HCT116 (cell line): ENCODE measurements at regions not wholly inside any gene's neighbourhood (a gene's known extent, or its start where the extent isn't known, plus 50 kb on each side); places are given as distances from the start of the nearest gene placed in this dataset.

Experiments used
- ATAC-seq: fragments of 200-7000 bp; cut with Tn5 transposase; 2 replicates; pipeline ENCODE4 v1.9.1; 2020; ENCODE audit warnings: mild to moderate bottlenecking, moderate library complexity
- BruUV-seq: library from RNA; stranded (reverse); fragments of 400-500 nt; replicated peaks from 2 replicates; lab custom pipeline; 2021; lab: Mats Ljungman, UMichigan
- CTCF ChIA-PET: fragments of 300-600 bp; sonication (Branson Sonifier 250); formaldehyde crosslinking; loops from one replicate; lab custom pipeline; 2021; ENCODE audit warnings: antibody characterized with exemption; lab: Charles Lee
- POLR2A ChIA-PET: fragments of 300-600, 350-600 bp; sonication (Branson Sonifier 250); formaldehyde crosslinking; loops from one replicate; lab custom pipeline; 2021; ENCODE audit warnings: antibody characterized with exemption; lab: Charles Lee
- RAD21 ChIA-PET, 2 experiments: fragments of 300-600 bp; sonication (Branson Sonifier 250); formaldehyde crosslinking; loops; one replicate each; lab custom pipeline; 2023; ENCODE audit warnings: low total read pairs in 2 of 2; ENCODE audit not compliant: uncharacterized antibody in 2 of 2, unreplicated experiment in 2 of 2, low non-redundant PET in 1 of 2; lab: Charles Lee
- DNase-seq: peaks from one replicate; pipeline ENCODE4 v3.0.0-alpha.2; 2010; ENCODE audit warnings: low read depth, low spot score
- H2AFZ ChIP-seq: fragments of 200-600 bp; shearing (Covaris generic), sonication (generic); 2 replicates; pipeline ENCODE4 v1.6.1; 2017; ENCODE audit warnings: low read depth, mixed run types, mixed read lengths, antibody characterized with exemption, low read length; ENCODE audit not compliant: poor library complexity, severe bottlenecking
- H3K27ac ChIP-seq: 2 replicates; pipeline ENCODE4 v1.5.1; 2012; ENCODE audit warnings: low read depth, low read length
- H3K27me3 ChIP-seq: fragments of 200-600 bp; sonication (generic); 2 replicates; pipeline ENCODE4 v1.6.1; 2016; ENCODE audit warnings: mixed run types, low read length, mixed read lengths; ENCODE audit not compliant: insufficient read depth
- H3K36me3 ChIP-seq, 2 experiments: fragments of 200-500 bp in 1 of 2; fragments of 200-600 bp in 1 of 2; sonication (Bioruptor generic) in 1 of 2; sonication (generic) in 1 of 2; 2 replicates each; pipeline versions ENCODE4 v1.5.1 to v1.6.1; 2014 to 2016; ENCODE audit warnings: low read length in 2 of 2, inconsistent platforms in 1 of 2, mixed read lengths in 1 of 2, mixed run types in 1 of 2; ENCODE audit not compliant: insufficient read depth in 2 of 2, control insufficient read depth in 1 of 2
- H3K4me1 ChIP-seq, 2 experiments: fragments of 200-600 bp in 1 of 2; sonication (generic) in 1 of 2; 2 replicates each; pipeline versions ENCODE4 v1.5.1 to v1.6.1; 2012 to 2017; ENCODE audit warnings: low read length in 2 of 2, inconsistent platforms in 1 of 2, mild to moderate bottlenecking in 1 of 2, mixed read lengths in 1 of 2, mixed run types in 1 of 2, moderate library complexity in 1 of 2; ENCODE audit not compliant: insufficient read depth in 2 of 2, control insufficient read depth in 1 of 2
- H3K4me2 ChIP-seq: fragments of 200-600 bp; sonication (generic); 2 replicates; pipeline ENCODE4 v1.6.1; 2017; ENCODE audit warnings: mixed run types, low read length, mixed read lengths
- H3K4me3 ChIP-seq, 2 experiments: fragments of 200-600 bp in 1 of 2; sonication (generic) in 1 of 2; replicated peaks in 1 of 2; 2 replicates each; pipeline ENCODE4 v1.5.1; 2011 to 2016; ENCODE audit warnings: low read length in 2 of 2, control low read depth in 1 of 2, low read depth in 1 of 2, mild to moderate bottlenecking in 1 of 2, mixed read lengths in 1 of 2, mixed run types in 1 of 2
- H3K79me2 ChIP-seq: fragments of 200-600 bp; sonication (generic); 2 replicates; pipeline ENCODE4 v1.6.1; 2017; ENCODE audit warnings: mild to moderate bottlenecking, mixed run types, low read length, moderate library complexity, mixed read lengths; ENCODE audit not compliant: insufficient read depth
- H3K9ac ChIP-seq: fragments of 200-600 bp; sonication (generic); 2 replicates; pipeline ENCODE4 v1.6.1; 2016; ENCODE audit warnings: low read length, mixed read lengths
- H3K9me2 ChIP-seq: fragments of 200-600 bp; sonication (generic), shearing (Covaris generic); 2 replicates; pipeline ENCODE4 v1.6.1; 2017; ENCODE audit warnings: mixed run types, mild to moderate bottlenecking, moderate library complexity; ENCODE audit not compliant: insufficient read depth
- H3K9me3 ChIP-seq, 2 experiments: fragments of 200-500 bp in 1 of 2; fragments of 200-600 bp in 1 of 2; sonication (Bioruptor generic) in 1 of 2; sonication (generic) in 1 of 2; 2 replicates each; pipeline ENCODE4 v1.6.1; 2014 to 2017; ENCODE audit warnings: low read length in 2 of 2, mixed read lengths in 2 of 2, inconsistent platforms in 1 of 2, low read depth in 1 of 2, mild to moderate bottlenecking in 1 of 2, mixed run types in 1 of 2, moderate library complexity in 1 of 2; ENCODE audit not compliant: control insufficient read depth in 1 of 2, insufficient read depth in 1 of 2
- H4K20me1 ChIP-seq: fragments of 200-600 bp; sonication (generic), shearing (Covaris generic); 2 replicates; pipeline ENCODE4 v1.6.1; 2017; ENCODE audit warnings: mixed run types, mild to moderate bottlenecking, moderate library complexity; ENCODE audit not compliant: insufficient read depth
- ATF3 ChIP-seq: IDR thresholded peaks from 2 replicates; pipeline ENCODE4 v1.6.1; 2012
- CBX3 ChIP-seq: IDR thresholded peaks from 2 replicates; pipeline ENCODE4 v1.6.1; 2012; ENCODE audit warnings: low read depth
- CEBPB ChIP-seq: IDR thresholded peaks from 2 replicates; pipeline ENCODE4 v1.6.1; 2012; ENCODE audit warnings: low read depth
- CTCF ChIP-seq, 3 experiments: fragments of 200-600 bp in 1 of 3; sonication (generic) in 1 of 3; IDR thresholded peaks in 2 of 3; conservative IDR thresholded peaks in 1 of 3; 2 replicates each; pipeline ENCODE4 v1.5.1; 2012 to 2017; ENCODE audit warnings: low read depth in 2 of 3, low read length in 2 of 3, antibody characterized with exemption in 1 of 3, borderline replicate concordance in 1 of 3, control low read depth in 1 of 3, mild to moderate bottlenecking in 1 of 3, mixed read lengths in 1 of 3, mixed run types in 1 of 3, moderate library complexity in 1 of 3; ENCODE audit not compliant: insufficient read depth in 1 of 3
- ELF1 ChIP-seq: IDR thresholded peaks from 2 replicates; pipeline ENCODE4 v1.6.1; 2012; ENCODE audit warnings: low read depth, borderline replicate concordance
- EZH2 ChIP-seq: fragments of 200-600 bp; sonication (generic); IDR thresholded peaks from 2 replicates; pipeline ENCODE4 v1.6.1; 2017; ENCODE audit warnings: antibody characterized with exemption, mixed run types
- EZH2phosphoT487 ChIP-seq: fragments of 200-600 bp; IDR thresholded peaks from 2 replicates; pipeline ENCODE4 v1.6.1; 2018; ENCODE audit warnings: antibody characterized with exemption, borderline replicate concordance
- FOSL1 ChIP-seq: IDR thresholded peaks from 2 replicates; pipeline ENCODE4 v1.6.1; 2012; ENCODE audit warnings: low read depth
- JUND ChIP-seq: IDR thresholded peaks from 2 replicates; pipeline ENCODE4 v1.6.1; 2012
- MAX ChIP-seq: IDR thresholded peaks from 2 replicates; pipeline ENCODE4 v1.6.1; 2012
- POLR2A ChIP-seq: IDR thresholded peaks from 2 replicates; pipeline ENCODE4 v1.7.0; 2011; ENCODE audit warnings: borderline replicate concordance; ENCODE audit not compliant: insufficient read depth, insufficient read length; ENCODE audit errors: extremely low read depth
- RAD21 ChIP-seq: IDR thresholded peaks from 2 replicates; pipeline ENCODE4 v1.6.1; 2012; ENCODE audit warnings: low read depth, mild to moderate bottlenecking
- SIN3A ChIP-seq: IDR thresholded peaks from 2 replicates; pipeline ENCODE4 v1.6.1; 2012; ENCODE audit warnings: low read depth
- SP1 ChIP-seq: IDR thresholded peaks from 2 replicates; pipeline ENCODE4 v1.6.1; 2012; ENCODE audit warnings: low read depth
- SRF ChIP-seq: IDR thresholded peaks from 2 replicates; pipeline ENCODE4 v1.6.1; 2012; ENCODE audit warnings: low read depth
- TCF7L2 ChIP-seq: IDR thresholded peaks from 2 replicates; pipeline ENCODE4 v1.7.0; 2011; ENCODE audit warnings: borderline replicate concordance, inconsistent platforms; ENCODE audit not compliant: insufficient read depth, insufficient read length; ENCODE audit errors: extremely low read depth
- YY1 ChIP-seq: IDR thresholded peaks from 2 replicates; pipeline ENCODE4 v1.6.1; 2011; ENCODE audit warnings: low read length, low read depth, moderate library complexity, mild to moderate bottlenecking; ENCODE audit not compliant: insufficient replicate concordance; ENCODE audit errors: extremely low read depth
- ZFX ChIP-seq: fragments of 450-650 bp; IDR thresholded peaks from 2 replicates; pipeline ENCODE4 v1.6.1; 2017
- ZNF274 ChIP-seq: fragments of 200-500 bp; sonication (Bioruptor generic); IDR thresholded peaks from 2 replicates; pipeline ENCODE4 v1.6.1; 2014; ENCODE audit warnings: mild to moderate bottlenecking, low read depth, low read length, inconsistent platforms
- intact Hi-C: fragments of 100-400 bp; cut with micrococcal nuclease; formaldehyde crosslinking; loops from 2 replicates; pipeline ENCODE4 v1.10.0; 2022

- Histone ChIP-seq H3K36me3 (no peaks in the 10 kb centered on the region), H3K4me3 (no peak overlapping the region), H3K79me2 (no peaks in the 10 kb centered on the region), H3K27ac (no peak overlapping the region)
- CTCF ChIA-PET: no interaction called here
- TF ChIP-seq EZH2phosphoT487: no peak
- TF ChIP-seq, all 23 proteins: peak for 0
- H2AFZ ChIP-seq: no peak overlapping the region
- no TSS peak for BruUV-seq
- RAD21 ChIA-PET: no interaction called here
- peaks cover 3 to 23% of the 10 kb centered on the region in 2 experiments; a peak in 2 of 4 replicates for H3K9me3 ChIP-seq
- POLR2A ChIA-PET: no interaction called here
- no peaks in the 10 kb centered on the region for H3K9me2 ChIP-seq
- no peak overlapping the region for H3K9ac ChIP-seq
- H3K4me2 ChIP-seq: no peak overlapping the region
- no peak for ATAC-seq
- DNase-seq: no peak
- H3K27me3 ChIP-seq: no peaks in the 10 kb centered on the region
- no peaks in the 10 kb centered on the region for H4K20me1 ChIP-seq
- intact Hi-C loops: no loop called here
- H3K4me1 ChIP-seq: no peaks in the 10 kb centered on the region
Measured at GRCh38 chr3:3665546-3665945, 133.7 kb upstream of the LRRN1 start.

GRCh38 chr3:3664935-3665334, 134.3 kb upstream of the LRRN1 start:
- H4K20me1 ChIP-seq: no peaks in the 10 kb centered on the region
- no peak overlapping the region for H3K4me2 ChIP-seq
- H3K9me2 ChIP-seq: no peaks in the 10 kb centered on the region
- H3K36me3 ChIP-seq: no peaks in the 10 kb centered on the region
- H3K4me1 ChIP-seq: no peaks in the 10 kb centered on the region
- intact Hi-C loops: no loop called here
- ChIA-PET POLR2A (no interaction called here), RAD21 (no interaction called here), CTCF (no interaction called here)
- no peak overlapping the region for H3K4me3 ChIP-seq
- no peak overlapping the region for H3K9ac ChIP-seq
- peaks cover under 1 to 19% of the 10 kb centered on the region in 2 experiments; a peak in 2 of 4 replicates for H3K9me3 ChIP-seq
- TF ChIP-seq CBX3 (no peak), MAX (no peak), EZH2 (no peak), ELF1 (no peak), ZNF274 (no peak), SIN3A (no peak), SP1 (no peak), TCF7L2 (no peak), ATF3 (no peak), JUND (no peak), CTCF (IDR thresholded peaks at IDR 0.05 in 2 of 3, conservative IDR thresholded peaks at IDR 0.05 in 1 of 3; ENCODE audit: borderline replicate concordance in 1 of 3, insufficient read depth in 1 of 3, low read depth in 2 of 3, low read length in 2 of 3) (no peak), EZH2phosphoT487 (no peak), POLR2A (no peak), CEBPB (no peak), YY1 (no peak), FOSL1 (no peak), RAD21 (no peak), ZFX (no peak), SRF (no peak)
- ATAC-seq: no peak
- no peaks in the 10 kb centered on the region for H3K27me3 ChIP-seq
- BruUV-seq: no TSS peak
- H3K79me2 ChIP-seq: no peaks in the 10 kb centered on the region
- no peak overlapping the region for H3K27ac ChIP-seq
- no peak overlapping the region for H2AFZ ChIP-seq
- DNase-seq: no peak
